ENCODE measurements at regions not wholly inside any gene's neighbourhood (a gene's known extent, or its start where the extent isn't known, plus 50 kb on each side); places are given as distances from the start of the nearest gene placed in this dataset.

DNA sequence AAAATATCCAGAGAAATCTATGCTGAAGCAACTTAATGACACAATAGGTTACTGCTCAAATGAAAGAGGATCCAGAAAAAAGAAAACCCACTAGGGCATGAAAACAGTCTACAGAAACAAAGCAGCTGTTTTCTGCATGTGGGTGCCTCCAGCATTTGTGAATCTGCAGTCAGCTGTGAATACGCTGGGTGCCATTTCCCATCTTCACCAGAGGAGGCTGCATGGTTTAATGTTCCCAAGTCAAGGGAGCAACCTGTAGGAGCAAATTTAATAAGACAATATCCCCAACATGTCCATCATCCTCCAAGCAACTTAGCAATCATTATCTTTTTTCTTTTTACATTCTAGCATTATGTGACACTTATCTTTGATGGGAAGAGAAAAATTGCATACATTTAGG, 396.6 kb downstream of the BRINP2 start:
- no peak for FAIRE-seq

DNA sequence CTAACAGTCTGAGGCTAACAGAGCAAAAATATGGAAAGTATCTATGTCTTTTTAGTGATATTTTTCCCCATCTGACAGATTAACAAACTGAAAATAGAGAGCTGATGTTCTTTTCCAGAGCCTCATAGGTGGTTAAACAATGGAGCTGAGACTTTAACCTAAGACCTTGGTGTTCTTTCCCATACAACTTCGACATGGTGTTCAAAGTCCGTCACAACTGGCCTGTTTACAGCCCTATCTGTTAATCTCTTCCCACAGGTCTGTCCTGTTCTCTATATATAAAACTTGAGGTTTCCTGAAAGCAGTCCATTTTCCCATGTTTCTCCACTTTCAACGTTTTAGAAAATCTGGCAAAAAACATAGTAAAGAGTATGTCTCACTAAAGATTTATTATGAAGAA, 395.7 kb downstream of the BRINP2 start:
- FAIRE-seq = no peak

DNA sequence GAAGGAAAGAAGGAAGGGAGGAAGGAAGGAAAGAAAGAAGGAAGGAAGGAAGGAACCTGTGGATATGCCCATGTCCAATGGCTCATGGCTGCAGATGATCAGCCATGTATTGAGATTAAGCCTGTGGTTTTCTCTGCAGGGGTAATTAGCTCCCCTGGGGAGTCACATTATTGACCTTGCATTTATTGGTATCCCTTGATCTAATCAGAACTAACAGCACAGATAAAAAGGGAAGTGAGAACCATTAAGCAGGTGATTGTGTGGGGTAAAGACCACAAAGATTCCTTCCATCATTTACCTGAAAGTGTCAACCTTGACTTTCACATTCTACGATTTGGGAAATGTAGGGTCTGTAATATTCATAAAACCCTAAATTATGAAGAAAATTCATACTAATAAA, 390.7 kb downstream of the BRINP2 start:
- FAIRE-seq = no peak

DNA sequence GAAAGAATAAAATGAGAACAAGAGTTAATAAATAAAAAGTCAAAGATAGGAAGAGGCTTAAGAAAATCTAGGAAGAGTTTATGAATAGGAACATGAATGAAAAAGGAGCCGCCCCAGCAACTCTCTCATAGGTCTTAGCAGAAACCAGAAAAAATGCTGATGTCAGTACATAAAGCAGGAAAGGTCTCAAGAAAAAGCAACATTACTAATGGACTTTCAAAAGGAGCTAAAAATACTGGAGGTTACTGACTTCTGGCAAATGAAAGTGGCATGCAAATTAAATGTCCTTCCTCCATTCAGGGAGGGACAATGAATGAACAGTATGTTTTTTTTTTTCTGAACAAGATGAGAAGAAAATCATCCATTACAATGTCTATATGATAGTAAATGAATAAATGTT, 387.6 kb downstream of the BRINP2 start:
- FAIRE-seq = no peak

DNA sequence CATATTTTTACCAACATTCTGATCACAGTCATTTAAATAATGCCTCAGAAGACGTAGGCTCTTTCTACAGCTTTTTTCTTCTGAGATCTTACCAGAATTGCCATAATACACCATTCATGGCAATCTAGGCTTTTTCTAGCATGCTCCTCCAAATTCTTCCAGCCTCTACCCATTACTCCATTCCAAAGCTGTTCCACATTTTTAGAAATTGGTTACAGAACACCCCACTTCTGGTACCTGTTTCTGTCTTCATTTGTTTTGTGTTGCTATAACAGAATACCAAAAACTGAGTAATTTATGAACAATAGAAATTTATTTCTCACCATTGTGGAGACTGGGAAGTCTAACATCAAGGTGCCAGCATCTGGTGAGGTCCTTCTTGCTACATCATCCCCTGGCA, 385.4 kb downstream of the BRINP2 start:
- no peak for FAIRE-seq

DNA sequence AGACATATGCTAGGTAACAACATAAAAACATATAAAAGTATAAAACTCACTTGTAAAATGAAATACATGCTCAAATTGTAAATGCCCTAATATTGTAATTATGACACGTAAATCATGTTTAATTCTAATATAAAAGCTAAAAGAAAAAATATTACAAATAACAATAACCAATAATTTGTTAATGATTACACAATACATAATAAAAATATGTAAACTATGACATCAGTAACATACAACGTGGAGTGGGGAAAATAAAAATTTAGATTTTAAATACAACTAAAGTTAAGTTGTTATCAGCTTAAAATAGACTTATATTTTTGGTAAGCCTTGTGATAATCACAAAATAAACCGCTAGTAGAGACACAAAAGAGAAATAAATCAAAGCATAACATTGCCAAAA, 376.4 kb downstream of the BRINP2 start:
- FAIRE-seq = no peak

DNA sequence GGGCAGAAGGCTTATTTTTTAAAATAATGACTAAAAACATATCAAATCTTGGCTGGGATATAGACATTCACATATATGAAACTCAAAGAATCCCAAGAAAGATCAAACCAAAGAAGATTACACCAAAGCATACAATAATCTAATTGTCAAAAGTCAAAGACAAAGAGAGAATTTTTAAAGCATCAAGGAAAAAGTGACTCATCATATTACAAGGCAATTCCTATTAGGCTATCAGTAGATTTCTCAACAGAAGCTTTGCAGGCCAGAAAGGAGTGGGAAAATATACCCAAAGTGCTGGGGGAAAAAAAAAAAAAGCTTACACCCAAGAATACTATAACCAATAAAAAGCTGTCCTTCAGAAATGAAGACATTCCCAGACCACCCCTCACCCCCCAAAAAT, 375.6 kb downstream of the BRINP2 start:
- no peak for FAIRE-seq

DNA sequence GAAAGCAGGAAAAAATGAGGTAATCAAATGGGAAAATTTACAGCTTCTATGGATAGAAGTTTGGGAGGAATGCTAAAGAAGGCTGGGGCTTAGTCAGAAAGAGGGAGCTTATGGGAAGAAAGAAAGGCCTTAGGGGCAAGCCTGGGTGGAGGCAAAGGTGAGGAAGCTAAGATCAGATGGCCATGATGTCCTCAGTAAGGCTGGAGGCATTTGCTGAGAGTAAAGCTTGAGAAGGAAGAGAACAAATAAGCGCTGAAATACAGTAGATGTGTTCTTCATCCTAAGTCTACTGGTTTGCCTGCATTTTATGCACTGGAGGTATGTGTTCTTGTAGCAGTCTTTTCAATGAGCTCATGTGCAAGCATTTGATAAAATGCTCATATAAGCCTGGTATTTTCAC, 355.4 kb downstream of the BRINP2 start:
- no peak for FAIRE-seq

DNA sequence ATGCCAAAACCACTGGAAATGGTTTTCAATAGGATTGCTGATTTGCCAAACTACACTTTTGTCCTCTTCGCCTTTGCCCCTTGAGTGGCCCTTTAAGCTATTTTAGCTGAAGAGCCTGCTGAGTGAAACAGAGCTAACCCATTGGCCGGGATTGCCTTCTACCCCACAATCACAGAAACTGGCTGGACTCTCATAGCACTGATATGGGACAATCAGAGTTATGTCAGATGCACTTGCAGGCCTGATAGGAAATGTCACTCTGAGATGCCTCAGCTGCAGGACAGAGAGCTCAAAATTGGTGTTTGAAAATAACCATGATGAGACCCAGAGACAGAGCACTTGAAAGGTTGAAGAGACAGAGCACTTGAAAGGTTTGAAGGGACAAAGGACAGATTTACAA, 354.4 kb downstream of the BRINP2 start:
- no peak for FAIRE-seq

DNA sequence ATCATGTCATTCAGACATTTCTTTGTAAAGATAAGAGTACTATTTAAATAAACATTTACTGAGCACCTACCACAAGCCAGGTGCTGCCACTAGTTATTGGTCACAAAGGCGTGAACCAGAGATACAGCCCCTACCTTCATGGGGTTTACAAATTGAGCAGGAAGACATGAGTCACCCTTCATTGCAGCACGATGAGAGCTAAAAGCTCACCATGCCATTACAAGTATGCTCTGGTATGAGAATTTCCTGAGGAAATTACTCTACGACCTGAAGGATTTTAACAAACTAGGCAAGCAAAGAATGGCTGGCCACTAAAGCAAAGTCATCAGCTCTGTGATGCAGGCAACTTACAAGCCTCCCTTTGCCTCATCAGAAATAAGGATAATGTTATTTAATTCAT, 346.8 kb downstream of the BRINP2 start:
- no peak for FAIRE-seq

DNA sequence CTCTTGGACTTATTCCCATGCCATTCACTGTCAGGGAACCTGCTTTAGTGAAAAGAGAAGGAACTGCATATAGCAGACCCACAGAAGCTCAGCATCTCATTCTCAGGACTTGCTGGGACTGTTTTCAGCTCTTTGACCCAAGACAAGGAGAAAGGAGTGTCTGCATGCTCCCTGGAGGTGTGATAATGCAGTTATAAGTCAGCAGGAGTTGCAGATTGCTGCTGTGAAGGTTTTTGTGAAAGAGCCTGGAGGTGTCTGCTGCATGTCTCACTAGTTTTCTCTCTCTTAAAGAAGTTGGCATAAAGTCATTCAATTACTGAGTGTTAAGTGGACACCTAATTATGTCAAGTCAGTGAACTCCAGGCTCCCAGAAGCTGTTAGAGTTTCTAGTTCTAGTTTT, 343.4 kb downstream of the BRINP2 start:
- FAIRE-seq = no peak

DNA sequence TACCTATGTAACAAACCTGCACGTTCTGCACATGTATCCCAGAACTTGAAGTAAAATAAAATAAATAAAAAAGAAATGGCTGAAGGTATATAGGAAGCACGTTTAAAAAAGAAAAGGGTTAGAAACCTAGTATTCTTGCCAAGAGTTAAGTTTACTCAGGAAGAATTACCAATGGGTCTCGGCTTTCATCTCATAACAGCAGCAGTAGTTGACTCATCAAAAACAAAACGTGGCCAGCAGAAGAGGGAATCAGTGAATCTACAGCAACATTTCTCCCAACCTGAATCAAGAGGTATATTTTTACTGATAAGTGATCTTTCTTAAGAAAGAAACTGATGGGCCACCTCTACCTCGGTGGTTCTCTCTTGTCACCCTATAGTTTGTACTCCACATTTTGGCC, 340.3 kb downstream of the BRINP2 start:
- FAIRE-seq = no peak

DNA sequence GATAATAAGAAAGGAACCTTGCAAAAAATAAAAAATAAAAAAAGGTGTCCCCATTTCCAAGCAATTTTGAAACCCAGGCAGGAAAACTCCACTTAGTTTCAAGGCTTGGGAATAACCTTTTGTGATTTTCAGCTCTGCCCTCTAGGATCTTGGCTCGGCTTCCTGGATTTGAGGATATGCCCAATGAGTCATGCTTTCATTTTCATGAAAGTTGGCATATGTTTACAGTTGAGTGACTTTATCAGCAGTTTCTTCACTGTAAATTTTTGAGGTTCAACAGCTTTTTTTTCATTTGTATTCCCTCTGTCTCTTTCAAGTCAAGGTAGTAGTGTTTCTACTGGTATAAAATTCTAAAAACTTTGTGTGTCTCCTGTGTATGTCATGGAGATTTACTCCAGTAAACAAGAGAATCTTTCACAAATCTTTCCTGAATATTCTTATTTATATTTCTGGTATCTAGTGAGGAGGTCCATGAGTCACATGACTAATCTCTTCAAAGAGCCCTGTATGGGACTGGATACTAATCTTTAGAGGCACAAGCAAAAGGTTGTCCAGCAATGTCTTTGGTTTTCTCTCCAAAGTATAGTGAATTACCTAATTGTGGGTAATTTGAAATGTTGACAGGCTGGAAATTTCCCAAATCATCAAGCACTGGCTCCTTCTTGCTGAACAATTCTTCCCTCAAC, 335.3 kb downstream of the BRINP2 start:
- no peak for FAIRE-seq

DNA sequence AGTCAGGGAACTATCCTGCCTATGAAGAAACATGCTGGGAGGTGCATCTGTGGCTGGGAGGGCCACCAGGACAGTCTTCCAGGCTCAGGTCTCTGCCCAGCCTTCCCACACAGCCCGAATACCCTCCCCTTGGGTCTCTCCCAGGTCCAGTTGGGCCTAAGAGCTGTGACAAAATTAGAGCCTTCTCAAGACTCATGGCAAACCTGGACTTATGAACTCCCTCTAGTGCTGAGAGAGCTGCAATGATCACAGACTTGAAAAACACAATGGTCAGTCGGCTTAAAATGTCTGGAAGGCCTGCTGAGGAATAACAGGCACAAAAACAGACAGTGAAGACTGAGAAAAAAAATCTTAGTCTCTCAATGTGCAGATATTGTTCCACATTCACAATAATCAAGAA, 325.1 kb downstream of the BRINP2 start:
- FAIRE-seq = no peak

DNA sequence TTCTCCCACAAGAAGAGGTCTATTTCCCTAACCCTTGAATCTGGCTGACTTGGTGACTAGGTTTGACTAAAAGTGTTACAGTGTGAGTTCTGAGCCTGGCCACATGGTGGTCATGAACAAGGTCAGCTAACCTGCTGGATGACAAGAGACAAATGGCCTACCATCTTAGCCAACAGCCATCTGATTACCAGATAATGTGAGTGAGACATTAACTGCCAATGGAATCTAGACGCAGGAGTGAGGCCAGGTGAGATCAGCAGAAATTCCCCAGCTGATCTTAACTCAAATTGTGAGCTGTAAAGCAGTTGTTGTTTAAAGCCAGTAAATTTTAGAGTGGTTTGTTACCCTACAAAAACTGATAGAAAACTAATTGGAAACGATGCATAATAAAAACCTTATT, 320.0 kb downstream of the BRINP2 start:
- FAIRE-seq = no peak

DNA sequence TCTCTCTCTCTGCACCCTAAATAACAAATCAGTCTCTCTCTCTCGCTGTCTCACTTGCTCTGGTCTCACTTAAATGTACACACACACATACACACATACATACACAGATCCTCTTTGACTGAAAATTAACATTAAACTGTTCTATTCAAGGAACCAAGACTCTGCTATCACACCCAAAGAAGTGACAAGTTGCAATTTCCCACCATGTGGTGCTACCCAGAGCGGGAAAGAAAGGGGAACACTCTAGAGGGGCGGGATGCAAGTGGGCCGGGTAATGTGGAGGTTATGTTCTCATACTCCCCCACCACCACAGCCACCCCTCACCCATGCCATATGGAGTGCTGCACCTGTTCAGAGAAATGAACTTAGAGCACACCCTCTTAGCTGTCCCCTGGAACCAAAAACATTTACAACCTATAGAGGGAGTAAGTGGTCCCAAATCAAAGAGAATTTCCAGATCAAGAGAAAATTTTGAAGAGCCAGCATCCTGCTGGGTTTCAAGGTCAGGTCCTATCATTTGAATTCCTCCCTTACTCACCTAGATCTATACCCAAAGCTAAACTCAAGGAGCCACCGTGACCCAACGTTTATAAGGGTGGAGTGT, 319.4 kb downstream of the BRINP2 start:
- no peak for FAIRE-seq

DNA sequence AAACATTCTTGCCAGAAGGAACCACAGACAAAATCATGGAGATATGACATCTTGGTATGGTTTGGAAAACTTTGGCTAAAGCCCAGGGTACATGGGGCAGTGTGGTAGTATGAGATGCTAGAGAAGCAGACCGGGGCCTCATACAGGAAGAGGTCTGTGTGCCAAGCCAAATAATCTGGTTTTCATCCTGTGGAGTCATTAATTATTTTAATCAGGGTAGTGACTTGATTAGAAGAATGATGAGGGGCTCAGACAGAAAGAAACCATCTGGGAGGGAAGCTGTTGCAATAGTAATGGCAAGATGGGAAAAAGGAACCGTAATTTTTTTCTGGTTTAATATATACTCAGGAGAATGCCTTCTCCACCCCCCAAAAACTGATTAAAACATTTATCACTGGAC, 318.0 kb downstream of the BRINP2 start:
- FAIRE-seq = no peak

DNA sequence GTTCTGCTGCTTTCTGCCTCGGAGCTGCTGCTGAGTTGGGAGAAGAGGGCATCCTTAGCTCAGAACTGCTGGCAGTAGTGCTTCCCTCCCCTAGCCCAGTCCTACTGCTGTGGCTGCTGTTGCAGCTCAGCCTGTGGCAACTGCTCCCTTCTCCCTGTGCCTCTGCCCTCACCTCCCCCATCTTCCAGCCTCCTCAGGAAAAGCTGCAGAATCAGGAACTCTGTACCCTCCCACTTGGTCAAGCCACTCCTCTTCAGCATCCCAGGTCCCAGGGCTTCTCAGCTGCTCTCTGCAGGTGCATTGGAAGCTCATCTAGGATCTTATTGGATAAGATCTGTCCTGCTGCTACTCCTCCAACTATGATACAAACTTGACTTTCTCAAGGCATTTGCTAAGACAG, 316.7 kb downstream of the BRINP2 start:
- FAIRE-seq = no peak

DNA sequence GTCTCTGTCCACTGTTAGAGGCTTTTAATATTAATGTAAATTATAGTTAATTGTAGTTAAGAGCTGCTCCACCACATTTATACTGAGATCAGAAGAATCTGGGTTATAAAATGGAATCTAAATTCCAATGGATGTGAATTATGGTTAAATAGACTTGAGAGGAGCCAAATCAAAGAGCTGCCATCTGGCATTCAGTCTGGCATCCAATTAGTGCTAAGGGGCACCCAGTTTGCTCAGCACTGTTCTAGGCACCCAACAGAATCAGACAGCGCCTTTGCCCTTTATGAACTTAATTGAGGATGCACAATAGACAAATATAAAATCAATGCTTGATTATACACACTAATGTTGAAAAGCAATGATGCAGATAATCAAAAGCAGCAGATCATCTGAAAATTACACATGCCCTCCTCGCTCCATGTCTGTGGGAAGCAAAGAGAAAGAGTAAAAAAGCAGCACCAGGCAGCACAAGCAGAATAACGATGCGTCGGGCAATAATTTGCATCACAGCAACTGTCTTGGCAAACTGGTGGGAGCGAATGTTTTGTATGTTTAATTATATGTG, 310.1 kb downstream of the BRINP2 start:
- no peak for FAIRE-seq

DNA sequence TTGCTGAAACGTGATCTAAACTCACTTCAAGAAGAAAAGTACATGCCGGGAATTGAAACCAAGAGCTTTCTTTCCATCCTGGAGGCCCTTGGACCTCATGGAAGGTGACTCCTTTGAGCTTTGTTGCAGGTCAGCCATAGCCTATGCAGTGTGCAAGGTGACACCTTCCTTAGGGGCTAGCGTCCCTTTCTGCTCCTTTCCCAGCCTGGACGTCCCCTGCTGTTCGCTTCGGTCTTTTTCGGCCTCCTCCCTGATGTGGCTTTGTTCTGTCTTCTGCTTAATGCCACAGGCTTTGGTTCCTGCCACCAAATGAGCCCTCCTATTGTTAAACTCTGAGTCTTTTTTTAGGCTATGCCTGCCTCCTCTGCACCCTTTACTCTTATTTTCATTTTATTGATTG, 308.8 kb downstream of the BRINP2 start:
- no peak for FAIRE-seq

DNA sequence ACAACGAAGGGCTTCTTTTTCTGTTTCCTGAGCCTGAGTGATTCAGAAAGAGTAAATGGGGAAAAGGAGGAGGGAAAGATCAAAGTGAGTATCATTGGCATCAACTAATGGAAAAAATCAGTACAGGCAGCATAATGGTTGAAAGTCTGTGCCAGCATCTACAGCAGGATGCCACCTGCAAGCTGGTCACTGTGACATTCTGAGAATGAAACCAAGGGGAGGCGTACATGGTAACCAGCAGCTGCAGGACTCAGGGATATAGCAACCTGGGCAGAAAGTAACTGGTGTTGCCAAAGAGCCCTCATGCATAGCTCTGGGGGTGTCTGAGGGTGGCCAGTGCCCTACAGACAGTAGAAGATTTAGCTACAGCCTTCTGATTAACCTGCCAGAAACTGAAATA, 305.9 kb downstream of the BRINP2 start:
- no peak for FAIRE-seq

DNA sequence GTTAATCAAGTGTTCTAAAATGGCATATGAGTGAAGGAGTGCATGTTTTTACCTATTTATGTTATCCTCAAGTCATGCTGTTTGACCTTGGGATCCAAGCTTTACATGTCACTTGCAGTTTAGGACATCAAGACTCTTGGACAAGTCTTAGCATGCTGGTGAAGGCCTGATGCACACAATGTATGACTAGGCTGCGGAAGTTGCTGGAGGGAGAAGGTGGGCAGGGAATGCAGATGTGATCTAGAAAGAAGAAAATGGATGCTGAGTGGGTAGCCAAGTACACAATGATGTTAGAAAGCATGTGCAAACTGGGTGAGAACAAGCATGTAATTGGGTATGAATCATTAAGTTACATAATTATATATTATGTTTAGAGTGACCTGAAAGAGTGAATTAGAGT, 301.8 kb downstream of the BRINP2 start:
- no peak for FAIRE-seq

DNA sequence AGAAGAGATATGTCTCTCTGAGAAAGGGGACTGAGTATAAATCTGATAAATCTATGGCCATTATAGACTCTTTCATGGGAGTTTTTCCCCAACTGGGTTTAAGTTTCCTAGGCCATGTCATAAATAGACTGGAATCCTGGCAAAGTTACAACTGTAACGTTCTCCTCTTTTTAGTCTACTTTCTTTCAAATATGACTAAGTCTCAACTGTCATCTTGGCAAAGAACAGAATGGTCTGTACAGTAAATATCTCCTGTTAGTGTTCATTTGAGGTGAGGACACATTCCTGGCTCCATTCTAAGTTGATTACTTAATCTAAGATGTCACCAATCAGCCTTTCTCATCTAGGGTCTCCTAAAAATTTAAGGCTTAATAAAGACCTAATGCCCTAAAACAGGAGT, 300.5 kb downstream of the BRINP2 start:
- FAIRE-seq = no peak

DNA sequence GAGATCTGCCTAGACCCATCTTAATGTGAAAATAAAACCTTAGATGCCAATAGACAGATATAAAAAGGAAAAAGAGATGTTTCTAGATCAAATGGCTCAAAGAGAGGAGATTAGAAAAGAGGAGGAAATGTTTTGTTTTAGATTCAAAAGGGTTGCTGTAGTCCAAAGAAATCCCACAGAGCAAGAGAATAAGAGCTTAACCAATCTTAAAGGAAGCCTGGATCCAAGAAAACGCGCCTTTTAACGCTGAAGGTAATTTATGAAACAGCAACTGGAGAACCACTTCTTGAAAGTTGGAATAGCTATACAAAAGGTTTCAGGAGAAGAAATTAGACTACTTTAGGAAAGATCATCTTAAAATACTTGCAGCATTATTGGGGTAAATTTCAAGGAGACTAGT, 298.8 kb downstream of the BRINP2 start:
- no peak for FAIRE-seq

DNA sequence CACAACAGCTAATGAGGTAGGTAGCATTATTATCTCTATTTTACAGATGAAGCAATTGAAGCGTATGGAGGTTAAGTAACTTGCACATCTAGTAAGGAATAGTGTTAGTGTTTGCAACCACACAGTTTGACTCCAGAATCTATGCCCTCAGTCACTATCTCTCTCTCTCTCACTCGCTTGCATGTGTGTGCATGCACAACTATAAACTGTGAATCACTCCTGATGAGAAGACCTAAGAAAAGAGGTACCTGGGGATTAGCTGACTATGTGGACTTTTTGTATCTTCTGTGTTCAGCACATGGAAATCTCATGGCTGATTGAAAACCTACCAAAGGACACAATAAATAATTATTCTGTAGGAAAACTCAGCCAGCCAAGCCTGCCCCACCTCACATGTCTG, 295.5 kb downstream of the BRINP2 start:
- no peak for FAIRE-seq

All from A204.1 (cell line).